PC-3 (cell line): ENCODE measurements at regions not wholly inside any gene's neighbourhood (a gene's known extent, or its start where the extent isn't known, plus 50 kb on each side); places are given as distances from the start of the nearest gene placed in this dataset.

Source experiments
- ATAC-seq: fragments of 200-7000 bp; cut with Tn5 transposase; 2 replicates; pipeline ENCODE4 v1.9.1; 2020; ENCODE audit warnings: mild to moderate bottlenecking, moderate library complexity
- BruUV-seq: library from RNA; stranded (reverse); fragments of 400-500 nt; replicated peaks from 2 replicates; lab custom pipeline; 2021; lab: Mats Ljungman, UMichigan
- CTCF ChIA-PET: fragments of 300-600 bp; sonication (Branson Sonifier 250); formaldehyde crosslinking; loops from one replicate; lab custom pipeline; 2022; ENCODE audit warnings: antibody characterized with exemption; lab: Charles Lee
- POLR2A ChIA-PET: fragments of 300-600 bp; sonication (Branson Sonifier 250); formaldehyde crosslinking; loops from one replicate; lab custom pipeline; 2022; ENCODE audit warnings: antibody characterized with exemption; ENCODE audit not compliant: unreplicated experiment; lab: Charles Lee
- DNase-seq: peaks from one replicate; pipeline ENCODE4 v3.0.0-alpha.2; 2015
- H2AFZ ChIP-seq: fragments of 300-600 bp; sonication (generic); 2 replicates; pipeline ENCODE4 v1.6.0; 2016; ENCODE audit warnings: antibody characterized with exemption, low read length
- H3F3A ChIP-seq: fragments of 300-600 bp; sonication (generic); one replicate; pipeline ENCODE4 v1.6.0; 2017; ENCODE audit warnings: antibody characterized with exemption, low read length, control low read depth, mild to moderate bottlenecking; ENCODE audit not compliant: unreplicated experiment
- H3K27ac ChIP-seq: fragments of 300-600 bp; sonication (generic); 2 replicates; pipeline ENCODE4 v1.5.1; 2016; ENCODE audit warnings: mild to moderate bottlenecking, low read length
- H3K27me3 ChIP-seq: fragments of 300-600 bp; sonication (generic); 2 replicates; pipeline ENCODE4 v1.6.1; 2016; ENCODE audit warnings: low read length, mixed read lengths
- H3K36me3 ChIP-seq: fragments of 300-600 bp; sonication (generic); 2 replicates; pipeline ENCODE4 v1.6.1; 2016; ENCODE audit warnings: low read depth, mixed run types, low read length, mixed read lengths
- H3K4me1 ChIP-seq: fragments of 300-600 bp; sonication (generic); 2 replicates; pipeline ENCODE4 v1.5.1; 2016; ENCODE audit warnings: low read length; ENCODE audit not compliant: insufficient read depth
- H3K4me2 ChIP-seq: fragments of 300-600 bp; sonication (generic); 2 replicates; pipeline ENCODE4 v1.6.0; 2016; ENCODE audit warnings: low read length
- H3K4me3 ChIP-seq: fragments of 300-600 bp; sonication (generic); 2 replicates; pipeline ENCODE4 v1.5.1; 2016; ENCODE audit warnings: mild to moderate bottlenecking, low read length, mixed read lengths
- H3K79me2 ChIP-seq: fragments of 300-600 bp; sonication (generic); 2 replicates; pipeline ENCODE4 v1.6.1; 2017; ENCODE audit warnings: low read length, mixed read lengths
- H3K9ac ChIP-seq: fragments of 300-600 bp; sonication (generic); 2 replicates; pipeline ENCODE4 v1.6.0; 2016; ENCODE audit warnings: mild to moderate bottlenecking, low read length
- H3K9me2 ChIP-seq: fragments of 300-600 bp; sonication (generic); replicated peaks from 2 replicates; pipeline ENCODE4 v1.6.1; 2016; ENCODE audit warnings: mixed run types, low read length, mixed read lengths
- H3K9me3 ChIP-seq: fragments of 300-600 bp; sonication (generic); 2 replicates; pipeline ENCODE4 v1.6.1; 2016; ENCODE audit warnings: low read length, mixed read lengths
- H4K20me1 ChIP-seq: fragments of 300-600 bp; sonication (generic); 2 replicates; pipeline ENCODE4 v1.6.1; 2016; ENCODE audit warnings: low read length, mixed read lengths
- EZH2 ChIP-seq: fragments of 300-600 bp; sonication (generic); IDR thresholded peaks from one replicate; pipeline ENCODE4 v1.6.1; 2017; ENCODE audit warnings: antibody characterized with exemption, mild to moderate bottlenecking, low read length; ENCODE audit not compliant: unreplicated experiment
- EZH2phosphoT487 ChIP-seq: fragments of 300-600 bp; sonication (generic); IDR thresholded peaks from 2 replicates; pipeline ENCODE4 v1.6.1; 2018; ENCODE audit warnings: mild to moderate bottlenecking, antibody characterized with exemption, low read length, borderline replicate concordance
- intact Hi-C: fragments of 100-400 bp; cut with micrococcal nuclease; formaldehyde crosslinking; loops from 2 replicates; pipeline ENCODE4 v1.9.0; 2023
- TF ChIP-seq, protein P1 (sequence below): fragments of 300-600 bp; sonication (generic); conservative IDR thresholded peaks from 2 replicates; pipeline ENCODE4 v1.5.1; 2017; ENCODE audit warnings: antibody characterized with exemption, low read depth, mild to moderate bottlenecking, low read length

DNA sequence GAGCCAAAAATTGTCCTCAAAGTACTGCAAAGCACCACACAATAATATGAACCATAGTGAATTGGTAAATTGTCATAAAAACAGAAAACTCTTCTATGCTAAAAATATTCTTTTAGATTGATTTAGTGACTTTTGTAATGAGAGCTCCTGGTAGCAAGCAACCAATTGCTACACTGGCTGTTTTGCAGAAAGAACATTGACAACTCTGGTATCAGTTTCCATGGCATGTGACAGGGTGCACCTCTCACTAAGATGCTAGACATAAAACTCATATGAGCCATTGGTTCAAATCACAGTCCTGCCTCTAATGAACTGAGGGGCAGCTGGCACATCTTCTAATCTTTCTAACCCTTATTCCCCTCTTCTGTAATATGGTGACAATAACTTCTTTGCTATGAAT lies 212.2 kb downstream of the HS3ST1 start:
- Histone ChIP-seq H3F3A (no peaks in the 10 kb centered on the region), H3K27ac (no peak overlapping the region), H3K9ac (no peak overlapping the region), H3K36me3 (no peaks in the 10 kb centered on the region), H2AFZ (no peak overlapping the region), H3K79me2 (no peaks in the 10 kb centered on the region), H3K9me3 (no peaks in the 10 kb centered on the region), H3K9me2 (no peaks in the 10 kb centered on the region), H3K4me2 (no peak overlapping the region), H3K4me3 (no peak overlapping the region), H3K27me3 (no peaks in the 10 kb centered on the region), H3K4me1 (no peaks in the 10 kb centered on the region), H4K20me1 (no peaks in the 10 kb centered on the region)
- CTCF ChIA-PET, result no interaction called here
- no peak for TF ChIP-seq EZH2
- TF ChIP-seq, protein P1, sequence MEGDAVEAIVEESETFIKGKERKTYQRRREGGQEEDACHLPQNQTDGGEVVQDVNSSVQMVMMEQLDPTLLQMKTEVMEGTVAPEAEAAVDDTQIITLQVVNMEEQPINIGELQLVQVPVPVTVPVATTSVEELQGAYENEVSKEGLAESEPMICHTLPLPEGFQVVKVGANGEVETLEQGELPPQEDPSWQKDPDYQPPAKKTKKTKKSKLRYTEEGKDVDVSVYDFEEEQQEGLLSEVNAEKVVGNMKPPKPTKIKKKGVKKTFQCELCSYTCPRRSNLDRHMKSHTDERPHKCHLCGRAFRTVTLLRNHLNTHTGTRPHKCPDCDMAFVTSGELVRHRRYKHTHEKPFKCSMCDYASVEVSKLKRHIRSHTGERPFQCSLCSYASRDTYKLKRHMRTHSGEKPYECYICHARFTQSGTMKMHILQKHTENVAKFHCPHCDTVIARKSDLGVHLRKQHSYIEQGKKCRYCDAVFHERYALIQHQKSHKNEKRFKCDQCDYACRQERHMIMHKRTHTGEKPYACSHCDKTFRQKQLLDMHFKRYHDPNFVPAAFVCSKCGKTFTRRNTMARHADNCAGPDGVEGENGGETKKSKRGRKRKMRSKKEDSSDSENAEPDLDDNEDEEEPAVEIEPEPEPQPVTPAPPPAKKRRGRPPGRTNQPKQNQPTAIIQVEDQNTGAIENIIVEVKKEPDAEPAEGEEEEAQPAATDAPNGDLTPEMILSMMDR, result no peak
- no peak for TF ChIP-seq EZH2phosphoT487
- no peak for DNase-seq
- POLR2A ChIA-PET, result no interaction called here
- no TSS peak for BruUV-seq
- intact Hi-C loops, result no loop called here
- no peak for ATAC-seq

DNA sequence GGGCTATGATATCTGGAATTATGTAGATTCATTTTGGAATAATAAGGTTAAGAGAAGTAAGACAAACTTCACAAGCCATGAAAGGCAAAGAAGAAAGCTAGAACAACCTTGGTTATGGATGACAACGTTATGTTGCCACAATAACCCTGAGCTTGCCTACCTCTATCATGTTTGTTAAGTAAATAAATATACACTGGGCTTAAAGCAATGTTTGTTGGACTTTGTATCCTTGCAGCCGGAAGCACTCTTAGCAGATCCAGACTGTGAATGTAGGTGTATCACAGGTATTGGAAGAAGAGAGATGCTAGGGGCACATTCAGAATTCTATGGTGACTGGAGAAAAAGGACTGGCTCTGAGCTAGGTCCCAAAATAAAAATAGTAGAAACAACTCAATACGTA lies 214.4 kb downstream of the HS3ST1 start:
- no peaks in the 10 kb centered on the region for H4K20me1 ChIP-seq
- H3F3A ChIP-seq, result no peaks in the 10 kb centered on the region
- H3K4me2 ChIP-seq, result no peak overlapping the region
- no peaks in the 10 kb centered on the region for H3K9me3 ChIP-seq
- no peak overlapping the region for H3K4me3 ChIP-seq
- no peaks in the 10 kb centered on the region for H3K79me2 ChIP-seq
- H2AFZ ChIP-seq, result no peak overlapping the region
- H3K4me1 ChIP-seq, result no peaks in the 10 kb centered on the region
- no peaks in the 10 kb centered on the region for H3K27me3 ChIP-seq
- no TSS peak for BruUV-seq
- H3K9me2 ChIP-seq, result no peaks in the 10 kb centered on the region
- no peak overlapping the region for H3K9ac ChIP-seq
- TF ChIP-seq EZH2phosphoT487 (no peak), EZH2 (no peak)
- TF ChIP-seq, protein P1, result no peak
- ChIA-PET CTCF (no interaction called here), POLR2A (no interaction called here)
- ATAC-seq, result no peak
- no peak overlapping the region for H3K27ac ChIP-seq
- DNase-seq, result no peak
- no peaks in the 10 kb centered on the region for H3K36me3 ChIP-seq
- intact Hi-C loops, result no loop called here

DNA sequence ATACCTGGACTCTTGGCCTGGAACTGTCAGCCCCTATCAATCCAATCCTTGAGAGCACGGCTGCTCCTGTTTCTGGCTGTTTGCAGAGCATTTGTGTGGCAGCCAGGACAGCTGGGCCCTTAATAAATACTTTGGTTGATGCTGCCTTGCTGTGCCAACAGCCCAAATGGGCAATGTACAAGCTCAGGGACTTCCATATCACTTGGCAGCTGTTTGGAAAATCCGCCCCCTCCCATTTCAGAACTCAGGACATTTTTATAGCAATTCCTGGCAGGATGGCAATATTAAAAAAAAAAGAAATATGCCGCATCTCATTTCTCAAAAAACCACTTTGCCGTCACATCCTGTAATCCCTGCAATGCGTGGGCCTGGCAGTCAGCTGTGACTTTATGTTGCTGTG lies 218.9 kb downstream of the HS3ST1 start:
- no TSS peak for BruUV-seq
- ATAC-seq (no peak), DNase-seq (no peak)
- H3K4me3 ChIP-seq, result no peak overlapping the region
- no peak overlapping the region for H2AFZ ChIP-seq
- no peak overlapping the region for H3K27ac ChIP-seq
- TF ChIP-seq EZH2, result no peak
- TF ChIP-seq, protein P1, result no peak
- TF ChIP-seq EZH2phosphoT487, result no peak
- no peaks in the 10 kb centered on the region for H3K9me2 ChIP-seq
- H3K27me3 ChIP-seq, result no peaks in the 10 kb centered on the region
- POLR2A ChIA-PET, result no interaction called here
- no peak overlapping the region for H3K9ac ChIP-seq
- H3K9me3 ChIP-seq, result 0 out of 2 replicates have a peak, but pooled peaks cover 4% of the 10 kb centered on the region
- H3K36me3 ChIP-seq, result no peaks in the 10 kb centered on the region
- no peaks in the 10 kb centered on the region for H3K79me2 ChIP-seq
- H3K4me2 ChIP-seq, result no peak overlapping the region
- CTCF ChIA-PET, result no interaction called here
- intact Hi-C loops, result no loop called here
- no peaks in the 10 kb centered on the region for H3K4me1 ChIP-seq
- no peaks in the 10 kb centered on the region for H4K20me1 ChIP-seq
- no peaks in the 10 kb centered on the region for H3F3A ChIP-seq
